ENCODE measurements at regions not wholly inside any gene's neighbourhood (a gene's known extent, or its start where the extent isn't known, plus 50 kb on each side); places are given as distances from the start of the nearest gene placed in this dataset.

DNA sequence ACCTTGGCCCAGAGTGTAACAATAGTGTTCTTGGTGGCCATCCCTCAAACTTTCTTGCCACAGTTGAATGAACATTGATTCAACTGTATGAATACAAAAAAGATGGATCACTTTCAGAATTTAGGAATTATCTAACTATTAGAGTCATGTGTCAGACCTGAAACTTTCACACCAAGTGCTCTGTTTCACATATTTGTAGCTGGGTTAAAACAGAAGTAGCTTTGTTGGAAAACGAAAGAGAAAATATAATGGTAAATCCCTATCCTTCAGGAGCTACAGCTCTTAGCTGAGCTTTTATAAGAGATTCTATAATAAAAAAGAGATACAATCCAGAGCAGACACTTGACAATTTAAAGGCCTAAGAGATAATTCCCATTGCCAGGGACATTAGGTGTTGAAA, 719.3 kb downstream of the JRKL start:
- TF ChIP-seq SP1 (IDR thresholded peaks at IDR 0.05) = no peak
- TF ChIP-seq FOXM1 (IDR thresholded peaks at IDR 0.05; ENCODE audit: borderline replicate concordance) = no peak
- no peak for TF ChIP-seq BHLHE40 (IDR thresholded peaks at IDR 0.05; ENCODE audit: borderline replicate concordance)
- TF ChIP-seq ELF4 (IDR thresholded peaks at IDR 0.05) = no peak
- TF ChIP-seq, protein P1, sequence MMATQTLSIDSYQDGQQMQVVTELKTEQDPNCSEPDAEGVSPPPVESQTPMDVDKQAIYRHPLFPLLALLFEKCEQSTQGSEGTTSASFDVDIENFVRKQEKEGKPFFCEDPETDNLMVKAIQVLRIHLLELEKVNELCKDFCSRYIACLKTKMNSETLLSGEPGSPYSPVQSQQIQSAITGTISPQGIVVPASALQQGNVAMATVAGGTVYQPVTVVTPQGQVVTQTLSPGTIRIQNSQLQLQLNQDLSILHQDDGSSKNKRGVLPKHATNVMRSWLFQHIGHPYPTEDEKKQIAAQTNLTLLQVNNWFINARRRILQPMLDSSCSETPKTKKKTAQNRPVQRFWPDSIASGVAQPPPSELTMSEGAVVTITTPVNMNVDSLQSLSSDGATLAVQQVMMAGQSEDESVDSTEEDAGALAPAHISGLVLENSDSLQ (IDR thresholded peaks at IDR 0.05) = no peak
- no peak for TF ChIP-seq CTBP1 (IDR thresholded peaks at IDR 0.05; ENCODE audit: borderline replicate concordance)
- no peak for TF ChIP-seq ZNF384 (IDR thresholded peaks at IDR 0.05)
- no peak for TF ChIP-seq NFRKB (IDR thresholded peaks at IDR 0.05)
- TF ChIP-seq L3MBTL2 (conservative IDR thresholded peaks at IDR 0.05) = no peak
- no peak for TF ChIP-seq HDGF (IDR thresholded peaks at IDR 0.05; ENCODE audit: borderline replicate concordance)
- TF ChIP-seq FOXA1 (IDR thresholded peaks at IDR 0.05) = no peak
